Amniotic epithelial cell (primary cell): ENCODE measurements at regions not wholly inside any gene's neighbourhood (a gene's known extent, or its start where the extent isn't known, plus 50 kb on each side); places are given as distances from the start of the nearest gene placed in this dataset.
A peak's percentile ranks its signal among the peaks of the same experiment; 100 is the strongest.

Experiments used
- DNase-seq: peaks from one replicate; pipeline ENCODE4 v3.0.0-alpha.2; 2010; ENCODE audit warnings: low read depth

DNA sequence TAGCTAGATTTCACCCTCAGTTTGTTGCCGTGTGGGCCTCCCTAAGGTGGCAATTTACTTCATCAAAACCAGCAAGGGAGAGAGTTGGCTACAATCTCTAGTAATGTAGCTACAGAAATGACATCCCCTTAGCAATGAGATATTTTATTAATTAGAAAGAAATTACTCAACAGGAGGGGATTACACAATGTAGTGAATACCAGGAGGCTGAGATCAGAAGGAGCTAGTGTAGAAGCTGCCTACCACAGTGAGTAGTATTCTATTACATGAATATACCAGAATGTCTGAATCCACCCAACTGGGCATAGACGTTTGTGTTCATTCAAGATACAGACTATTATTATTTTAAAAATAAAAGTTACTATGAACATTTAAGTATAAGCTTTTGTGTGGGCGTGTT lies 868.2 kb upstream of the CXADR start:
- peak; percentile 71 for DNase-seq

GRCh38 chr21:16650714-16651366 lies 862.0 kb upstream of the CXADR start:
- DNase-seq: no peak

GRCh38 chr21:16651956-16652355 lies 860.9 kb upstream of the CXADR start:
- DNase-seq: no peak

DNA sequence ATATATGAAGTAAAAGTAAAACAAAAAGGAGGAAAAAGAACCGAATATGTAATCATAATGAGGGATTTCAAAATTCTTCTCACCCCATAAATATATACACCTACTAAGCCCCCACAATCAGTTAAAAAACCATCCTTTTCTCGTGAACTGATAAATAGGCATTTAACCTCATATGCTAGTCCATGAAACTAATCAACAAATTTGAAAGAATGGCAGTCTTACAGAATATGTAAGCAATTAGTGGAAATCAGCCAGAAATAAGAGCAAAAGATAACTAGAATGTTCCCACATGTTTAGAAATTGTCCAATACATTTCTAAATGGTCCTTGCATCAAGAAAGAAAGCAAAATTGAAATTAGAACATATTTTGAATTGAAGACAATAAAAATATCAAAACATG lies 849.4 kb upstream of the CXADR start:
- no peak for DNase-seq

DNA sequence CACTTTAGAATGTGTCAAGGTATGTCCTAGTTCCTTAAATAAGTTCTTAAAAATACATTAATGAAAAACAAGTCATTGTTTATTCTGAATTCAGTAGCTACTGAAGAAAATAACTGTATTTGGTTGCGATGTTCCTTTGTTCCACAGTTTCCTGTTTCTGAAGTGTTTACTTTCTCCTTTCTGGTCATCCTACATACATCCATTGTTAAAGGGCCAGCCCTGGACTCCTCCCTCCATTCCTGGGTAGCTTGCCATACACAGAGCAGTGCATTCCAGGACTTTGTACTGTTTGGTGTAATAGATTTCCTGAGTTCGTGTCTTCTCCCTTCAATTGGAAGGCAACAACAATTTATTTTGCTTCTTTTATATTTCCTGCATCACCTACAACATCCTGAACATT lies 845.4 kb upstream of the CXADR start:
- DNase-seq: no peak

GRCh38 chr21:16674949-16675348 lies 837.9 kb upstream of the CXADR start:
- DNase-seq: no peak

- no peak for DNase-seq
Observed at GRCh38 chr21:16676391-16676790, 836.5 kb upstream of the CXADR start.

GRCh38 chr21:16678429-16679160 lies 834.2 kb upstream of the CXADR start:
- no peak for DNase-seq

DNA sequence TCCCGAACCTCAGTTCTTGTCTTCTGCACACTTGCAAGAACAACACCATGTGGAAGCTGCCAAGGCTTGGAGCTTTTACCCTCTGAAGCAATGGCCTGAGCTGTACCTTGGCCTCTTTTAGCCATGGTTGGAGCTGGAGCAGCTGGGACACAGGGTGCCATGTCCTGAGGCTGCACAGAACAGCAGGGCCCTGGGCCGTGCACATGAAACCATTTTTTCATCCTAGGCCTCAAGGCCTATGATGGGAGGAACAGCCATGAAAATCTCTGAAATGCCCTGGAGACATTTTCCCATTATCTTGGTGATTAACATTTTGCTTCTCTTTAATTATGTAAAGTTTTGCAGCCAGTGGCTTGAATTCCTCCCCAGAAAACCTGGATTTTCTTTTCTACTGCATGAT lies 817.8 kb upstream of the CXADR start:
- no peak for DNase-seq

GRCh38 chr21:16707274-16707673 lies 805.6 kb upstream of the CXADR start:
- no peak for DNase-seq

- no peak for DNase-seq
Observed at GRCh38 chr21:16708101-16708835, 804.6 kb upstream of the CXADR start.

DNA sequence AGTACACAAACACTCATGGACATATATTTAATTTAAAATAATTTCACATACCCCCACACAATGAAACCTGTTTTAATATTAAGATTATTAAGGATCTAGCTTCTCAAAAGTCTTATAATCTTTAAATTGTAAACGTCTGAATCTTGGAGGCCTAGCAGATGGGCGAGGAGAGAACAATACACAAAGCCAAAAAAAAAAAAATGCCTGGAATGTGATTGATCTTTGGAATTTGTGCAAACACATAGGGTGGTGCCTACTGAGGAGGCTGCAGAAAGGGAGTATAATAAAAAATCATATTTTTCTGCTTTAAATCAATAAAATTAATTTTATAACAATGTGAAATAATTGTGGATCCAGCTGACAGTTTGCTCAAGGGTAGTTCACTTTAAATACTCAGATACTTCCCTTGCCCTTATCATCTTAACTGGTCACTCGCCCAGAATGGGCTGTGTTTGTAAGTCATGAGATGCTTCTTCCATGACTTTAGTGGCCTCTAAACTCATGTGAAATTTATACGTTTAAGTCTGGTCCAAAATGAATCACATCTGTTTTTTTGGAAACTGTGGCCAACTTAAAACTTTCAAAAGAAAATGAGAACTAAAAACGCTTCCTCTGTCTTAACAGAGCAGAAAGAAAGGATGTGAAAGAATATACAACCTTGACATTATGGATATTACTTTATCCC lies 802.8 kb upstream of the CXADR start:
- no peak for DNase-seq

DNA sequence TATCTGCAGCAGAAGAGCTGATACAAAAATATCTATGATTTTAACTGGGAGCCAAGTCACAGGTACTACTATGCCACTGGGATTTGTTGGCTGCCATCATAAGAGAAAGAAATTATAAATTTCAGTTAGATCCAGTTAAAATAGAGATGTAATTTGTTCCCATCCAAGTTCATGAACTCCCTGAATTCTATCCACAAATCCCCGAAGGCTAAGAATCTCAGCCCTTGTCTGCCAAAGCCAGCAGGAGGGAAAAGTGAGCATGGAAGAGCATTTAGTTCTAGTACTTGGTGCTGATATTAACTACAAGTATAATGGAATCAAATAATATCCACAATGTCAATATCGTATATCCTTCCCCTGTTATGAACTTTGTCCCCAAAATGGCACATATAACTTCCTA lies 801.1 kb upstream of the CXADR start:
- DNase-seq: no peak

DNA sequence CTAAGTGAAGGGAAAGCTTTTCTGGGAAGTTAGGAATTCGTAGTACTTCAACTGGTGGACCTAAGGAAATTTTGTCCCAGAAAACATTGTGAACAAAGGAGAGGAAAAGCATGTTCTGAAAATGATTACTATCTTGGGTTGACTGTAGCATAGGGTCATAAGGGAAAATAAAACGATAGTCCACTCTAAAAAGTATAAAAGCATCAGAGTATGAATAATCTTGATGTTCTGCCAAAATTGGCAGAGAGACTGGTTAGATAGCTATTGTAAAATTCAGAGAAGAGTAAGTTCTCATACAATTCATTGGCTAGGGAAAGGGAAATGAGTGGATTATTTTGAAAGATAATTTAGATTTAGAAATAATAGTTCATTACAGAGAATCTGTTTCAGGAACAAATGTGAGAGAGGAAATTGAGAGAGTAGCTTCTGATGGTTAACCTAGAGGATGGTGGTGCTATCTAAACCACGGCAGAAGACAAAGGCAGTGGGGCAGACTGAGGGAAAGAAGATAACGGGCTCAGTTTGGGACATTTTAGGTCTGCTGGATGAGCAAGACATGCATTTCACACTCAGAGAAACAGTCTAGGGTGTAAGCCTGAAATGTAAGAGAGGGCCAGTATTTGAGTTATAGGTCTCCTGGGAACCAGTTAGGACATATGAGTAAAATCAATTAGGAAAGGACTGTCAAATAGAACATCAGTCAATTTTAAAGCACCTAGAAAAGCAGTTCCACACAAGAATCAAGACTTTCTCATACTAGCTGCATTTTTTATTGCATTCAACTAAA lies 799.3 kb upstream of the CXADR start:
- no peak for DNase-seq

- no peak for DNase-seq
Observed at GRCh38 chr21:16740511-16740910, 772.3 kb upstream of the CXADR start.

GRCh38 chr21:16741141-16741665 lies 771.6 kb upstream of the CXADR start:
- DNase-seq: no peak

GRCh38 chr21:16742131-16742641 lies 770.7 kb upstream of the CXADR start:
- no peak for DNase-seq

DNA sequence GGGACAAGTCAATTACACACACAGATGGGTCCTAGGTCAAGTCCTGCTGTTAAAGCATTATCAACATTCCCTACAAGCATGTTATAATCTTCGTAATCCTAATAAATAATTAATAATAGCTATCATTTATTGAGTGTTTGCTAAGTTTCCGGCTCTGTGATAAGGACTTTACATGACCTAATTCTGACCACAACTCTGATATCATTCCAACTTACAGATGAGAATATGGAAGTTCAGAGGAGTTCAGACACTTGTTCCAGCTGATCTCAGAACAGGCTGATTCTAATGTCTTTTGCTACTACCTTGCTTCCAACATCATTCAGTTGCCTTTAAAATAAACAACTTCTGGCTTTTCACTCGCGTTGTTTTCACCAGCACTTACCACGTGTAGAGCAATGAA lies 770.1 kb upstream of the CXADR start:
- DNase-seq: no peak

GRCh38 chr21:16743317-16743716 lies 769.5 kb upstream of the CXADR start:
- no peak for DNase-seq

- no peak for DNase-seq
Observed at GRCh38 chr21:16750926-16751325, 761.9 kb upstream of the CXADR start.

GRCh38 chr21:16751695-16752474 lies 761.0 kb upstream of the CXADR start:
- DNase-seq: no peak
